Suprapubic skin (tissue), 4 donors: ENCODE measurements at regions not wholly inside any gene's neighbourhood (a gene's known extent, or its start where the extent isn't known, plus 50 kb on each side); places are given as distances from the start of the nearest gene placed in this dataset.

Source experiments
- DNase-seq, 2 donors: peaks; one replicate each; pipeline ENCODE4 v3.0.0-alpha.2; 2019; ENCODE audit warnings: low spot score in 2 of 2
- H3K27ac ChIP-seq: fragments of 200-600 bp; sonication (generic); one replicate; pipeline ENCODE4 v1.5.1; 2019
- H3K27me3 ChIP-seq: fragments of 200-600 bp; sonication (generic); one replicate; pipeline ENCODE4 v1.5.1; 2019
- H3K36me3 ChIP-seq: fragments of 200-600 bp; sonication (generic); one replicate; pipeline ENCODE4 v1.5.1; 2019
- H3K4me1 ChIP-seq: fragments of 200-600 bp; sonication (generic); one replicate; pipeline ENCODE4 v1.5.1; 2019
- H3K4me3 ChIP-seq: fragments of 200-600 bp; sonication (generic); one replicate; pipeline ENCODE4 v1.5.1; 2019; ENCODE audit warnings: mild to moderate bottlenecking
- H3K9me3 ChIP-seq: fragments of 200-600 bp; sonication (generic); one replicate; pipeline ENCODE4 v1.5.1; 2019
- EP300 ChIP-seq: sonication (generic); formaldehyde crosslinking; IDR thresholded peaks from one replicate; pipeline ENCODE4 v1.6.1; 2017; ENCODE audit warnings: antibody characterized with exemption
- POLR2A ChIP-seq, 2 donors: fragments of 450-650 bp; IDR thresholded peaks; one replicate each; pipeline ENCODE4 v1.6.1; 2017; ENCODE audit warnings: antibody characterized with exemption in 2 of 2, mild to moderate bottlenecking in 2 of 2, moderate library complexity in 2 of 2
- POLR2AphosphoS5 ChIP-seq, 3 donors: sonication (generic); formaldehyde crosslinking; IDR thresholded peaks; one replicate each; pipeline ENCODE4 v1.6.1; 2017; ENCODE audit warnings: antibody characterized with exemption in 3 of 3
- WGBS: methylation state at CpG from one replicate; pipeline ENCODE4 v1.1.5; 2018; 5-methylcytosine and 5-hydroxymethylcytosine counted together
- TF ChIP-seq, protein P1 (sequence below), 2 donors: fragments of 200-600 bp in 1 of 2; fragments of 450-650 bp in 1 of 2; sonication (generic) in 1 of 2; IDR thresholded peaks; one replicate each; pipeline ENCODE4 v1.5.1; 2016 to 2019; ENCODE audit warnings: antibody characterized with exemption in 2 of 2, mild to moderate bottlenecking in 1 of 2, moderate library complexity in 1 of 2

GRCh38 chr12:25382311-25383106, 131.8 kb upstream of the KRAS start:
- WGBS = 58% methylated on average over 7 of the region's 7 CpGs
- no peak for DNase-seq
- Histone ChIP-seq H3K9me3 (no peaks in the 10 kb centered on the region), H3K4me1 (peaks cover 18% of the 10 kb centered on the region), H3K4me3 (no peak overlapping the region), H3K27me3 (no peaks in the 10 kb centered on the region), H3K27ac (no peak overlapping the region), H3K36me3 (no peaks in the 10 kb centered on the region)
- TF ChIP-seq, protein P1, sequence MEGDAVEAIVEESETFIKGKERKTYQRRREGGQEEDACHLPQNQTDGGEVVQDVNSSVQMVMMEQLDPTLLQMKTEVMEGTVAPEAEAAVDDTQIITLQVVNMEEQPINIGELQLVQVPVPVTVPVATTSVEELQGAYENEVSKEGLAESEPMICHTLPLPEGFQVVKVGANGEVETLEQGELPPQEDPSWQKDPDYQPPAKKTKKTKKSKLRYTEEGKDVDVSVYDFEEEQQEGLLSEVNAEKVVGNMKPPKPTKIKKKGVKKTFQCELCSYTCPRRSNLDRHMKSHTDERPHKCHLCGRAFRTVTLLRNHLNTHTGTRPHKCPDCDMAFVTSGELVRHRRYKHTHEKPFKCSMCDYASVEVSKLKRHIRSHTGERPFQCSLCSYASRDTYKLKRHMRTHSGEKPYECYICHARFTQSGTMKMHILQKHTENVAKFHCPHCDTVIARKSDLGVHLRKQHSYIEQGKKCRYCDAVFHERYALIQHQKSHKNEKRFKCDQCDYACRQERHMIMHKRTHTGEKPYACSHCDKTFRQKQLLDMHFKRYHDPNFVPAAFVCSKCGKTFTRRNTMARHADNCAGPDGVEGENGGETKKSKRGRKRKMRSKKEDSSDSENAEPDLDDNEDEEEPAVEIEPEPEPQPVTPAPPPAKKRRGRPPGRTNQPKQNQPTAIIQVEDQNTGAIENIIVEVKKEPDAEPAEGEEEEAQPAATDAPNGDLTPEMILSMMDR (IDR thresholded peaks at IDR 0.05) = no peak
- TF ChIP-seq POLR2A (IDR thresholded peaks at IDR 0.05) (no peak), EP300 (no peak), POLR2AphosphoS5 (IDR thresholded peaks at IDR 0.05) (no peak)

DNA sequence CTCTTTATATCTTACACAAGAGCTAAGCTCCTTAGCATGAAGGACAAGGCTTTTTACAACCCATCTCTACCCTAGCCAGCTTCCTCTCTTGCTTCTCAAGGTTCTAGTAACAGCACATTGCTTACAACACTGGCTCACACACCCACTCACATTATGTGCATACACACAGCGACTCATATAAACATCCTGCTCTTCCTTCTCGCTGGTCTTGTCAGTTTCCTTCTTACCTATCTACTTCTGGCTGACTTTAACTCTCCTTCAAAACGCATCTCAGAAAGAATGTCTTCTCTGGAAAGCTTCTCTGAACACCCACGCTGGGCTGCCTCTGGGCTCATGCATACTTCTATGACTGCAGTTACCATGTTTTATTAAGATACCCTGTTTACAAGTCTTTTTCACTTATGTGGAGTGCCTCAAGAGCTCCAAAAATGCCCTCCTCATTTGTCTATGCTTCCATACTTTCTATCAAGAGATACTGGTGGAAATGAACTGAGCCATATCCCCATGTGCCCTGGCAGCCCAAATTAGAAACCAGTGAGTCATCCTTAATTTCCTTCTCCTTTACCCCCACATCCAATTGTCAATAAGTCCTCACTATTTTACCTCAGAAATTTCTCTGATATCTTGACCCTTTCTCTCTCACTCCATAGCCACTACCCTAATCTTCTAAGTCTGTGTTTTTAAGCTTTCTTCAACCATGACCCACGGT, 126.9 kb upstream of the KRAS start:
- Histone ChIP-seq H3K4me1 (peaks cover 4% of the 10 kb centered on the region), H3K9me3 (no peaks in the 10 kb centered on the region), H3K27ac (no peak overlapping the region), H3K4me3 (no peak overlapping the region), H3K27me3 (no peaks in the 10 kb centered on the region), H3K36me3 (no peaks in the 10 kb centered on the region)
- no peak for TF ChIP-seq POLR2A (IDR thresholded peaks at IDR 0.05)
- TF ChIP-seq EP300 = no peak
- no peak for TF ChIP-seq POLR2AphosphoS5 (IDR thresholded peaks at IDR 0.05)
- TF ChIP-seq, protein P1 (IDR thresholded peaks at IDR 0.05) = no peak
- WGBS = 66% methylated on average over 5 of the region's 5 CpGs
- no peak for DNase-seq

GRCh38 chr12:25376985-25377384, 126.3 kb upstream of the KRAS start:
- H3K4me1 ChIP-seq = no peaks in the 10 kb centered on the region
- WGBS = 83% methylated on average over 4 of the region's 4 CpGs
- no peaks in the 10 kb centered on the region for H3K9me3 ChIP-seq
- H3K27ac ChIP-seq = no peak overlapping the region
- no peak overlapping the region for H3K4me3 ChIP-seq
- TF ChIP-seq EP300 (no peak), POLR2A (IDR thresholded peaks at IDR 0.05) (no peak), POLR2AphosphoS5 (IDR thresholded peaks at IDR 0.05) (no peak)
- TF ChIP-seq, protein P1 (IDR thresholded peaks at IDR 0.05) = no peak
- no peaks in the 10 kb centered on the region for H3K27me3 ChIP-seq
- no peak for DNase-seq
- no peaks in the 10 kb centered on the region for H3K36me3 ChIP-seq

DNA sequence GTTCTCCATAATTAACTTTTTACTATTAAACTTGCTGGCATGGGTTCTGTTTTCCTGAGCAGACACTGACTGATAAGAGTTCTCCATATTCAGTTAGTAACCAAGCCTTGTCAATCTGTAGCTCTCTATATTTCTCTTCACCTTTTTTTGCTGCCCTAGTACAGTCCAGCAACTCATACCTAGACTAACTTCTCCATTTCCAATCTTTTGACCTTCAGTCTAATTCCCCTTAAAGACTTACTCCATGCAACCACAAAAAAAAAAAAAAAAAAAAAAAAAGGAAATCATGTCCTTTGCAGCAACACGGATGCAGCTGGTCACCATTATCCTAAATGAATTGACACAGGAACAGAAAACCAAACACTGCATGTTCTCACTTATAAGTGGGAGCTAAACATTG, 125.7 kb upstream of the KRAS start:
- WGBS = 29% methylated on average over 1 of the region's 1 CpG
- H3K27me3 ChIP-seq = no peaks in the 10 kb centered on the region
- H3K36me3 ChIP-seq = no peaks in the 10 kb centered on the region

More for the DNA sequence above, 125.7 kb upstream of the KRAS start:
- no peak overlapping the region for H3K27ac ChIP-seq
- H3K9me3 ChIP-seq = no peaks in the 10 kb centered on the region
- no peaks in the 10 kb centered on the region for H3K4me1 ChIP-seq
- H3K4me3 ChIP-seq = no peak overlapping the region
- TF ChIP-seq EP300 = no peak
- no peak for TF ChIP-seq POLR2A (IDR thresholded peaks at IDR 0.05)
- TF ChIP-seq POLR2AphosphoS5 (IDR thresholded peaks at IDR 0.05) = no peak
- TF ChIP-seq, protein P1 (IDR thresholded peaks at IDR 0.05) = no peak
- DNase-seq = no peak
